Lung (tissue), 11 donors: ENCODE measurements at regions not wholly inside any gene's neighbourhood (a gene's known extent, or its start where the extent isn't known, plus 50 kb on each side); places are given as distances from the start of the nearest gene placed in this dataset.

Source experiments
- ATAC-seq: fragments of 200-7000 bp; cut with Tn5 transposase; one replicate; pipeline ENCODE4 v1.9.1; 2020; ENCODE audit warnings: moderate number of reproducible peaks; ENCODE audit not compliant: insufficient read depth, low FRiP score
- DNase-seq, 3 donors: peaks; one replicate each; pipeline ENCODE4 v3.0.0-alpha.2; 2013 to 2017
- H3K27ac ChIP-seq, 2 donors: one replicate each; pipeline ENCODE4 v1.5.1; 2013; ENCODE audit warnings: mild to moderate bottlenecking in 2 of 2, moderate library complexity in 2 of 2, control low read depth in 1 of 2, inconsistent platforms in 1 of 2, low read depth in 1 of 2, low read length in 1 of 2
- H3K27me3 ChIP-seq, 3 donors: one replicate each; pipeline ENCODE4 v1.5.1; 2013; ENCODE audit warnings: low read length in 2 of 3; ENCODE audit not compliant: control insufficient read depth in 3 of 3, insufficient read depth in 3 of 3
- H3K36me3 ChIP-seq, 4 donors: one replicate each; pipeline ENCODE4 v1.5.1; 2013; ENCODE audit warnings: low read length in 4 of 4, mild to moderate bottlenecking in 1 of 4, moderate library complexity in 1 of 4; ENCODE audit not compliant: control insufficient read depth in 4 of 4, insufficient read depth in 4 of 4
- H3K4me1 ChIP-seq, 5 donors: one replicate each; pipeline ENCODE4 v1.5.1; 2013; ENCODE audit warnings: low read length in 5 of 5, mild to moderate bottlenecking in 2 of 5, moderate library complexity in 1 of 5; ENCODE audit not compliant: control insufficient read depth in 5 of 5, insufficient read depth in 5 of 5
- H3K4me3 ChIP-seq: one replicate; pipeline ENCODE4 v1.5.1; 2013; ENCODE audit warnings: mild to moderate bottlenecking, control low read depth, moderate library complexity
- H3K9ac ChIP-seq, 2 donors: one replicate each; pipeline ENCODE4 v1.5.1; 2013; ENCODE audit warnings: low read length in 2 of 2, control low read depth in 1 of 2; ENCODE audit not compliant: insufficient read depth in 1 of 2
- H3K9me3 ChIP-seq, 4 donors: one replicate each; pipeline ENCODE4 v1.5.1; 2013; ENCODE audit warnings: low read length in 3 of 4, mild to moderate bottlenecking in 1 of 4, moderate library complexity in 1 of 4; ENCODE audit not compliant: control insufficient read depth in 4 of 4, insufficient read depth in 3 of 4
- WGBS, 2 donors: extraction: QIAGEN DNeasy Blood & Tissue Kit; methylation state at CpG; one replicate each; pipeline ENCODE4 v1.1.7; 2013; 5-methylcytosine and 5-hydroxymethylcytosine counted together
- TF ChIP-seq, protein P1 (sequence below): IDR thresholded peaks from 2 replicates; pipeline ENCODE4 v1.5.1; 2012; ENCODE audit warnings: mild to moderate bottlenecking; ENCODE audit errors: control extremely low read depth, extremely low read depth
- donor health status: control.
- donor health status: control.
- donor health status: Bipolar disorder and iron deficiency.
- donor health status: healthy.
- donor health status: DM: yes; HTN: yes; CAD: no.

DNA sequence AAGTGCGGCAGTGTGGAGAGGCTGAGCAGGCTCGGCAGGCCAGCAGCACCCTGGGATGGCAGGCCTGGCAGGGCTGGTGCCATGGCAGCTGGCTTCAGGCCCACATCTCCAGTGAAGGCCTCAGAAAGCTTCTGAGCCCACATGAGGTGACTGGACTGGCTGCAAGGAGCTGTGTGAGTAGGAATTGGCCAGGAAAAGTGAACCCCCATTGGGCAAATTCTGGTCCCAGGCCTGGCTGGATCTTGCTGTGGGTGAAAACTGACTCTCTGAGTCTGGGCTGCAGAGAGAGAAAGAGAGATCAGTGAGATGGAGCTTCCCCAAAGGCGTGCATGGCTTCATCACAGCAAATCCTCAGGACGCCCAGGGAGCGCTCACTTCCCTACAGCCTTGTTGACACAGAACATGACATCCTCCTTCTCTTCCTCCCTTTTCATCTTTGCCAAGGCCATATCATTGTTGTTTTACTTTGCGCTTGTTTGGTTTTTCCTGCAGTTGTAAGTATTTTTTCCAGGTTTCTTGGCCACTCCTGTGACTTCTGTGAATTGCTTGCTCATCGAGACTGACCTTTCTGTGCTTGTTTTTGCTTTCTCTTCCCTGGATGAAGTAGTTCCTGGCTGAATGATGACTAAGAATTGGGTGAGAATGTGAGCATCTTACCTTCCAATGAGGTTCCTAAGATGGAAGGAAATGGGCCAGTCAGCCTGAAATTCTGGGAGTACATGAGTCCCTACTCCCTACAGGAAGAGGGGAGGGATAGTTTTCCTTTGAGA, 299.1 kb downstream of the TLE3 start:
- no peak overlapping the region for H3K9ac ChIP-seq
- no peaks in the 10 kb centered on the region for H3K9me3 ChIP-seq
- WGBS, 2 donors: 68 to 69% methylated on average over 7 of the region's 7 CpGs
- ATAC-seq (no peak), DNase-seq (no peak)
- no peak overlapping the region for H3K27ac ChIP-seq
- no peaks in the 10 kb centered on the region for H3K36me3 ChIP-seq
- TF ChIP-seq, protein P1, sequence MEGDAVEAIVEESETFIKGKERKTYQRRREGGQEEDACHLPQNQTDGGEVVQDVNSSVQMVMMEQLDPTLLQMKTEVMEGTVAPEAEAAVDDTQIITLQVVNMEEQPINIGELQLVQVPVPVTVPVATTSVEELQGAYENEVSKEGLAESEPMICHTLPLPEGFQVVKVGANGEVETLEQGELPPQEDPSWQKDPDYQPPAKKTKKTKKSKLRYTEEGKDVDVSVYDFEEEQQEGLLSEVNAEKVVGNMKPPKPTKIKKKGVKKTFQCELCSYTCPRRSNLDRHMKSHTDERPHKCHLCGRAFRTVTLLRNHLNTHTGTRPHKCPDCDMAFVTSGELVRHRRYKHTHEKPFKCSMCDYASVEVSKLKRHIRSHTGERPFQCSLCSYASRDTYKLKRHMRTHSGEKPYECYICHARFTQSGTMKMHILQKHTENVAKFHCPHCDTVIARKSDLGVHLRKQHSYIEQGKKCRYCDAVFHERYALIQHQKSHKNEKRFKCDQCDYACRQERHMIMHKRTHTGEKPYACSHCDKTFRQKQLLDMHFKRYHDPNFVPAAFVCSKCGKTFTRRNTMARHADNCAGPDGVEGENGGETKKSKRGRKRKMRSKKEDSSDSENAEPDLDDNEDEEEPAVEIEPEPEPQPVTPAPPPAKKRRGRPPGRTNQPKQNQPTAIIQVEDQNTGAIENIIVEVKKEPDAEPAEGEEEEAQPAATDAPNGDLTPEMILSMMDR: no peak
- no peaks in the 10 kb centered on the region for H3K27me3 ChIP-seq
- no peak overlapping the region for H3K4me3 ChIP-seq
- peaks cover 0 to 8% (median 0%) of the 10 kb centered on the region in 5 donors for H3K4me1 ChIP-seq

DNA sequence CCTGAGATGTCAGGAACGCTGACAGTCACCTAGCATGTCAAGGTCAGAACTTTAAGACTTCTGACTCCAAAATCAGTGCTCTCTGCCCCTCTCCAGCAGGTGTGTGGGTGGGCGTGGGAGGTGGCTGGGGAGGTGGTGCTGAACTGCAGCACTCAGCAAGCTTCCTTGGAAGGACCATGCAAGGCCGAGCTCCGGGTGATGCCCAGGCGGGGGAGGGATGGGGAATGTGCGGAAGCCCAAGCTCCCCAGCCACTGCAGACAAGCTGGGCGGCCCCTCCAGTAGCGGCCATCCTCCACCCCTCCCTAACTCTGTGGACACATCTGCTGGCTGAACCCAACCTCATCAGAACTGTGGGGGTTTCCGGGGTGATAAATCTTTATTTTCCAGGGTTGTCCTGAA, 296.6 kb downstream of the TLE3 start:
- 83 to 84% methylated on average over 9 of the region's 9 CpGs for WGBS, 2 donors
- H3K9me3 ChIP-seq: no peaks in the 10 kb centered on the region
- DNase-seq: peak in 1 of 3 donors; percentile 11
- TF ChIP-seq, protein P1: no peak
- H3K27ac ChIP-seq: no peak overlapping the region
- no peak overlapping the region for H3K9ac ChIP-seq
- no peaks in the 10 kb centered on the region for H3K4me1 ChIP-seq
- H3K27me3 ChIP-seq: no peaks in the 10 kb centered on the region
- no peaks in the 10 kb centered on the region for H3K36me3 ChIP-seq
- no peak for ATAC-seq
- H3K4me3 ChIP-seq: no peak overlapping the region

DNA sequence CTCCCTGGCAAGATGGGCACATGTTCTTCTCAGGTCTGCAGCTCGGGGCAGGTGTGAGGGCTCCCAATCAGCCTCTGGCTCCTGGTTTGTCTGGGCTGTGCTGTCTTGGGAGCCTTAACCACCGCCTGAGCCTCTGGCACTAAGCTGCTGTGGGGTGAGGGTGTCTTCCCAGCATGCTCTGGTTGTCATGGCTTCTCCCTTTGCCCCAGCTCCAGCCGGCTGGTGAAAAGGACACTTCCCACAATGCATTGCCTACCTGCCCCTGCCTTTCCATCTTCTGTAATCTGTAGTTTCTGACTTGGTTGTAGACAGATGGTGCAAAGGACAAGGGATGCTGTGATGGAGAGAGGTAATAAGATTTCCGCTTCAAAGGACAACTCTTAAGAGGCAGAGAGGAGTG, 295.3 kb downstream of the TLE3 start:
- Histone ChIP-seq H3K9ac (no peak overlapping the region), H3K9me3 (no peaks in the 10 kb centered on the region), H3K27ac (no peak overlapping the region), H3K4me1 (no peaks in the 10 kb centered on the region), H3K27me3 (no peaks in the 10 kb centered on the region), H3K4me3 (no peak overlapping the region), H3K36me3 (no peaks in the 10 kb centered on the region)
- TF ChIP-seq, protein P1: no peak
- DNase-seq: no peak
- ATAC-seq: no peak
- 93 to 96% methylated on average over 4 of the region's 4 CpGs for WGBS, 2 donors

DNA sequence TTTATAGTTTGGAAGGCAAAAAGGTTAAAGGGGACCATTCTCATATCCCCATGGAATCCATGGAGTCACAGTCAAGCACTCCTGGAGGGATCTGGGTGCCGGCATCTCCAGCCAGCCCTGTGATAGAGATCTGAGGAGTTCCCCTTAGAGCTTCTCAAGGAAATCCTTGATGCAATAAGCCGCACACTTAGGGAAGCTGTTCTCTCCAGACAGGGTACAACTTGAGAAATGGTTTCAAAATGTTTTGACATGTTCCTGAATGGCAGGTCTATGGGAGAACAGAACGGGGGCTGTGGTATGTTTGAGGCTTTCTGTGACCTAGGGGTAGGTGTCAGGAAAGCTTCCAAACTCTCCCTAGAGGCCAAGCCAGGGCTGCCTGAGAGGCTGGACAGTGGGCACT, 292.9 kb downstream of the TLE3 start:
- 24 to 59% methylated on average over 3 of the region's 3 CpGs for WGBS, 2 donors
- TF ChIP-seq, protein P1: no peak
- H3K27ac ChIP-seq: peak overlapping the region in 1 of 2 donors; percentile 37

More for the DNA sequence above, 292.9 kb downstream of the TLE3 start:
- Histone ChIP-seq H3K9ac (no peak overlapping the region), H3K9me3 (no peaks in the 10 kb centered on the region), H3K4me3 (no peak overlapping the region), H3K4me1 (no peaks in the 10 kb centered on the region), H3K36me3 (no peaks in the 10 kb centered on the region), H3K27me3 (no peaks in the 10 kb centered on the region)
- no peak for ATAC-seq
- no peak for DNase-seq
